ENCODE measurements at regions not wholly inside any gene's neighbourhood (a gene's known extent, or its start where the extent isn't known, plus 50 kb on each side); places are given as distances from the start of the nearest gene placed in this dataset.

DNA sequence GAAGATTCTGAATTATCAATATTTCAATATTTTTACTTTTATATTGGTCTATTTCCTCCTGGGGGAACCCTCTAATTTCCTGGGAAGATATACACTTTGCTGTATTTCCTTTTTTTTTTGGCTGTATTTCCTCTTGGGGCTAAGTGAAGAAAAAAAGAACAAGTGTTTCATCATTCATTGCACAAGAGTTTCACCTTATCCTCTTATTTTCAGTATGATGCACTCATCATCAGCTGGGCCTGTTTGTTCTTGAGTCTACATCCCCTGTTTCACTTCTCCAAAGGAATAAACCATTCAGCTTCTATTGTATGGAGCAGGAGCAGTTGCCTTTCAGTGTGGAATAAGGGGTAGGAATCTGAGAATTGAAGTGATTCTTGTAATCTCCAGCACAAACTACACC lies 210.8 kb downstream of the FAM170A start:
- TF ChIP-seq POLR2AphosphoS5 (IDR thresholded peaks at IDR 0.05) = no peak
- TF ChIP-seq, protein P1, sequence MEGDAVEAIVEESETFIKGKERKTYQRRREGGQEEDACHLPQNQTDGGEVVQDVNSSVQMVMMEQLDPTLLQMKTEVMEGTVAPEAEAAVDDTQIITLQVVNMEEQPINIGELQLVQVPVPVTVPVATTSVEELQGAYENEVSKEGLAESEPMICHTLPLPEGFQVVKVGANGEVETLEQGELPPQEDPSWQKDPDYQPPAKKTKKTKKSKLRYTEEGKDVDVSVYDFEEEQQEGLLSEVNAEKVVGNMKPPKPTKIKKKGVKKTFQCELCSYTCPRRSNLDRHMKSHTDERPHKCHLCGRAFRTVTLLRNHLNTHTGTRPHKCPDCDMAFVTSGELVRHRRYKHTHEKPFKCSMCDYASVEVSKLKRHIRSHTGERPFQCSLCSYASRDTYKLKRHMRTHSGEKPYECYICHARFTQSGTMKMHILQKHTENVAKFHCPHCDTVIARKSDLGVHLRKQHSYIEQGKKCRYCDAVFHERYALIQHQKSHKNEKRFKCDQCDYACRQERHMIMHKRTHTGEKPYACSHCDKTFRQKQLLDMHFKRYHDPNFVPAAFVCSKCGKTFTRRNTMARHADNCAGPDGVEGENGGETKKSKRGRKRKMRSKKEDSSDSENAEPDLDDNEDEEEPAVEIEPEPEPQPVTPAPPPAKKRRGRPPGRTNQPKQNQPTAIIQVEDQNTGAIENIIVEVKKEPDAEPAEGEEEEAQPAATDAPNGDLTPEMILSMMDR (IDR thresholded peaks at IDR 0.05) = no peak
- no peak for TF ChIP-seq POLR2A (IDR thresholded peaks at IDR 0.05)
